ENCODE measurements at regions not wholly inside any gene's neighbourhood (a gene's known extent, or its start where the extent isn't known, plus 50 kb on each side); places are given as distances from the start of the nearest gene placed in this dataset.

DNA sequence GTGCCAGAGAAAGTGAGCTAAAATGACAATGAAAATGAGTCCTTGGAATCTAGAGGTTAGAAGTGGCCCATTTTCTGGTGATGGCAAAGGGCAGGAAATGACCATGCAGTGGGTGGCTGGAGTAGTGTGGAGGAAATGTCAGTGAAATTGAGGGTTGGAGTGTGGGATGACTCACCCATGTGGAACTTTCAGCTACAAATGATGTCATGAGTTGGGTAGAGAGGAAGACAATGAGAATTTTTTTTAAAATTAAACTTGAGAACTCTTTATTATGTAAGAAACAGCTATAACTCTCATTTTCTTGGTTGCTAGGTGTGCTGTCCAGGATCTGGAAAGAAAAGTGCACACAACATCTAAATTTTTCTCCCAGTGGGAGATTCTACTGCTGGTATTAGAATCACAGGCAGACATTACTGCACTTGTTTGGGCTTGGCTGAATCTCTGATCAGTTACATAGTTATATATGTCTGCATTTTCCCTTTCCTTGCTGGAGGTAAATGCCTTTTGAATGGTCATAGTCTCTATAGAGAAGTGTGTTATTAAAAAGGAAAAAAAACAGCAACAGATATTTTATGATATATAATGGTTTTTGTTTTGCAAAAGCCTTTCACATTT lies 56.8 kb upstream of the GNG12 start:
- no peak for TF ChIP-seq RFX5 (IDR thresholded peaks at IDR 0.05; ENCODE audit: low read depth, low read length)
- TF ChIP-seq POLR2AphosphoS5 (IDR thresholded peaks at IDR 0.05; ENCODE audit: low read length), result no peak
- TF ChIP-seq TCF12 (IDR thresholded peaks at IDR 0.05; ENCODE audit: low read depth, low read length), result no peak
- no peak for TF ChIP-seq RELA (IDR thresholded peaks at IDR 0.05; ENCODE audit: borderline replicate concordance, partially characterized antibody)
- TF ChIP-seq, protein P1, sequence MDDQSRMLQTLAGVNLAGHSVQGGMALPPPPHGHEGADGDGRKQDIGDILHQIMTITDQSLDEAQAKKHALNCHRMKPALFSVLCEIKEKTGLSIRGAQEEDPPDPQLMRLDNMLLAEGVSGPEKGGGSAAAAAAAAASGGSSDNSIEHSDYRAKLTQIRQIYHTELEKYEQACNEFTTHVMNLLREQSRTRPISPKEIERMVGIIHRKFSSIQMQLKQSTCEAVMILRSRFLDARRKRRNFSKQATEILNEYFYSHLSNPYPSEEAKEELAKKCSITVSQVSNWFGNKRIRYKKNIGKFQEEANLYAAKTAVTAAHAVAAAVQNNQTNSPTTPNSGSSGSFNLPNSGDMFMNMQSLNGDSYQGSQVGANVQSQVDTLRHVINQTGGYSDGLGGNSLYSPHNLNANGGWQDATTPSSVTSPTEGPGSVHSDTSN (IDR thresholded peaks at IDR 0.05; ENCODE audit: insufficient replicate concordance, low read depth, low read length), result no peak
- TF ChIP-seq, protein P2, sequence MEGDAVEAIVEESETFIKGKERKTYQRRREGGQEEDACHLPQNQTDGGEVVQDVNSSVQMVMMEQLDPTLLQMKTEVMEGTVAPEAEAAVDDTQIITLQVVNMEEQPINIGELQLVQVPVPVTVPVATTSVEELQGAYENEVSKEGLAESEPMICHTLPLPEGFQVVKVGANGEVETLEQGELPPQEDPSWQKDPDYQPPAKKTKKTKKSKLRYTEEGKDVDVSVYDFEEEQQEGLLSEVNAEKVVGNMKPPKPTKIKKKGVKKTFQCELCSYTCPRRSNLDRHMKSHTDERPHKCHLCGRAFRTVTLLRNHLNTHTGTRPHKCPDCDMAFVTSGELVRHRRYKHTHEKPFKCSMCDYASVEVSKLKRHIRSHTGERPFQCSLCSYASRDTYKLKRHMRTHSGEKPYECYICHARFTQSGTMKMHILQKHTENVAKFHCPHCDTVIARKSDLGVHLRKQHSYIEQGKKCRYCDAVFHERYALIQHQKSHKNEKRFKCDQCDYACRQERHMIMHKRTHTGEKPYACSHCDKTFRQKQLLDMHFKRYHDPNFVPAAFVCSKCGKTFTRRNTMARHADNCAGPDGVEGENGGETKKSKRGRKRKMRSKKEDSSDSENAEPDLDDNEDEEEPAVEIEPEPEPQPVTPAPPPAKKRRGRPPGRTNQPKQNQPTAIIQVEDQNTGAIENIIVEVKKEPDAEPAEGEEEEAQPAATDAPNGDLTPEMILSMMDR (IDR thresholded peaks at IDR 0.05 in 2 of 3, conservative IDR thresholded peaks at IDR 0.05 in 1 of 3; ENCODE audit: control insufficient read depth in 2 of 3, extremely low read depth in 1 of 3, insufficient read depth in 1 of 3, low read depth in 3 of 3, low read length in 3 of 3), result no peak
- TF ChIP-seq, protein P3, sequence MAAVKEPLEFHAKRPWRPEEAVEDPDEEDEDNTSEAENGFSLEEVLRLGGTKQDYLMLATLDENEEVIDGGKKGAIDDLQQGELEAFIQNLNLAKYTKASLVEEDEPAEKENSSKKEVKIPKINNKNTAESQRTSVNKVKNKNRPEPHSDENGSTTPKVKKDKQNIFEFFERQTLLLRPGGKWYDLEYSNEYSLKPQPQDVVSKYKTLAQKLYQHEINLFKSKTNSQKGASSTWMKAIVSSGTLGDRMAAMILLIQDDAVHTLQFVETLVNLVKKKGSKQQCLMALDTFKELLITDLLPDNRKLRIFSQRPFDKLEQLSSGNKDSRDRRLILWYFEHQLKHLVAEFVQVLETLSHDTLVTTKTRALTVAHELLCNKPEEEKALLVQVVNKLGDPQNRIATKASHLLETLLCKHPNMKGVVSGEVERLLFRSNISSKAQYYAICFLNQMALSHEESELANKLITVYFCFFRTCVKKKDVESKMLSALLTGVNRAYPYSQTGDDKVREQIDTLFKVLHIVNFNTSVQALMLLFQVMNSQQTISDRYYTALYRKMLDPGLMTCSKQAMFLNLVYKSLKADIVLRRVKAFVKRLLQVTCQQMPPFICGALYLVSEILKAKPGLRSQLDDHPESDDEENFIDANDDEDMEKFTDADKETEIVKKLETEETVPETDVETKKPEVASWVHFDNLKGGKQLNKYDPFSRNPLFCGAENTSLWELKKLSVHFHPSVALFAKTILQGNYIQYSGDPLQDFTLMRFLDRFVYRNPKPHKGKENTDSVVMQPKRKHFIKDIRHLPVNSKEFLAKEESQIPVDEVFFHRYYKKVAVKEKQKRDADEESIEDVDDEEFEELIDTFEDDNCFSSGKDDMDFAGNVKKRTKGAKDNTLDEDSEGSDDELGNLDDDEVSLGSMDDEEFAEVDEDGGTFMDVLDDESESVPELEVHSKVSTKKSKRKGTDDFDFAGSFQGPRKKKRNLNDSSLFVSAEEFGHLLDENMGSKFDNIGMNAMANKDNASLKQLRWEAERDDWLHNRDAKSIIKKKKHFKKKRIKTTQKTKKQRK (IDR thresholded peaks at IDR 0.05; ENCODE audit: low read depth, low read length), result no peak
- TF ChIP-seq, protein P4, sequence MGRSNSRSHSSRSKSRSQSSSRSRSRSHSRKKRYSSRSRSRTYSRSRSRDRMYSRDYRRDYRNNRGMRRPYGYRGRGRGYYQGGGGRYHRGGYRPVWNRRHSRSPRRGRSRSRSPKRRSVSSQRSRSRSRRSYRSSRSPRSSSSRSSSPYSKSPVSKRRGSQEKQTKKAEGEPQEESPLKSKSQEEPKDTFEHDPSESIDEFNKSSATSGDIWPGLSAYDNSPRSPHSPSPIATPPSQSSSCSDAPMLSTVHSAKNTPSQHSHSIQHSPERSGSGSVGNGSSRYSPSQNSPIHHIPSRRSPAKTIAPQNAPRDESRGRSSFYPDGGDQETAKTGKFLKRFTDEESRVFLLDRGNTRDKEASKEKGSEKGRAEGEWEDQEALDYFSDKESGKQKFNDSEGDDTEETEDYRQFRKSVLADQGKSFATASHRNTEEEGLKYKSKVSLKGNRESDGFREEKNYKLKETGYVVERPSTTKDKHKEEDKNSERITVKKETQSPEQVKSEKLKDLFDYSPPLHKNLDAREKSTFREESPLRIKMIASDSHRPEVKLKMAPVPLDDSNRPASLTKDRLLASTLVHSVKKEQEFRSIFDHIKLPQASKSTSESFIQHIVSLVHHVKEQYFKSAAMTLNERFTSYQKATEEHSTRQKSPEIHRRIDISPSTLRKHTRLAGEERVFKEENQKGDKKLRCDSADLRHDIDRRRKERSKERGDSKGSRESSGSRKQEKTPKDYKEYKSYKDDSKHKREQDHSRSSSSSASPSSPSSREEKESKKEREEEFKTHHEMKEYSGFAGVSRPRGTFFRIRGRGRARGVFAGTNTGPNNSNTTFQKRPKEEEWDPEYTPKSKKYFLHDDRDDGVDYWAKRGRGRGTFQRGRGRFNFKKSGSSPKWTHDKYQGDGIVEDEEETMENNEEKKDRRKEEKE (IDR thresholded peaks at IDR 0.05), result no peak
- TF ChIP-seq LARP7 (IDR thresholded peaks at IDR 0.05), result no peak
- no peak for TF ChIP-seq CBX5 (IDR thresholded peaks at IDR 0.05; ENCODE audit: low read depth)
